GM13977 (cell line): ENCODE measurements at regions not wholly inside any gene's neighbourhood (a gene's known extent, or its start where the extent isn't known, plus 50 kb on each side); places are given as distances from the start of the nearest gene placed in this dataset.

Source experiments
- DNase-seq: peaks from one replicate; pipeline ENCODE4 v3.0.0; 2012; ENCODE audit warnings: low spot score
- in situ Hi-C: fragments of 300-500 bp; cut with MboI; formaldehyde crosslinking; loops from one replicate; pipeline ENCODE4 v1.12.0; 2022; ENCODE audit warnings: low sequenced_read_pairs, low pct_unique_long_range_greater_than_20kb, mixed read lengths, inconsistent platforms; ENCODE audit not compliant: unreplicated experiment
- TF ChIP-seq, protein P1 (sequence below): IDR thresholded peaks from 2 replicates; pipeline ENCODE4 v1.5.1; 2012; ENCODE audit warnings: mild to moderate bottlenecking, control low read depth; ENCODE audit not compliant: insufficient read depth; ENCODE audit errors: extremely low read depth, missing control alignments

DNA sequence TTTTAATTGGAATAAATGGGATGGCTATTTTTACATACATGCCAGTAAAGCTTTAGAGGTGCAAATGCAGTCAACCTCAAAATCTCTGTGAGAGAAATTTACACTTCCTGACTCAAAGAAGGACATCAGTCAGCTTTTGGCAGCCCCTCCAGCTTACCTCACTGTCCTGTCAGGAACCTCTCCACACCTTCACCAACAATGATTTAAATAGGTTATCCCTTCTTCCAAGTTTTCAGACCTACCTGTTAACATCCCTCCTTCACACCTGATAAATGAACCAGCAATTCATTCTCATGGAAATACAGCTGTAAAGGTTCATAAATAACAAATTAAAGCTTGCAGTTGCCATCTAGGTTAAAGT is 286.1 kb downstream of the SHOX2 start:
- DNase-seq = no peak
- in situ Hi-C loops = no loop called here
- TF ChIP-seq, protein P1, sequence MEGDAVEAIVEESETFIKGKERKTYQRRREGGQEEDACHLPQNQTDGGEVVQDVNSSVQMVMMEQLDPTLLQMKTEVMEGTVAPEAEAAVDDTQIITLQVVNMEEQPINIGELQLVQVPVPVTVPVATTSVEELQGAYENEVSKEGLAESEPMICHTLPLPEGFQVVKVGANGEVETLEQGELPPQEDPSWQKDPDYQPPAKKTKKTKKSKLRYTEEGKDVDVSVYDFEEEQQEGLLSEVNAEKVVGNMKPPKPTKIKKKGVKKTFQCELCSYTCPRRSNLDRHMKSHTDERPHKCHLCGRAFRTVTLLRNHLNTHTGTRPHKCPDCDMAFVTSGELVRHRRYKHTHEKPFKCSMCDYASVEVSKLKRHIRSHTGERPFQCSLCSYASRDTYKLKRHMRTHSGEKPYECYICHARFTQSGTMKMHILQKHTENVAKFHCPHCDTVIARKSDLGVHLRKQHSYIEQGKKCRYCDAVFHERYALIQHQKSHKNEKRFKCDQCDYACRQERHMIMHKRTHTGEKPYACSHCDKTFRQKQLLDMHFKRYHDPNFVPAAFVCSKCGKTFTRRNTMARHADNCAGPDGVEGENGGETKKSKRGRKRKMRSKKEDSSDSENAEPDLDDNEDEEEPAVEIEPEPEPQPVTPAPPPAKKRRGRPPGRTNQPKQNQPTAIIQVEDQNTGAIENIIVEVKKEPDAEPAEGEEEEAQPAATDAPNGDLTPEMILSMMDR = no peak

DNA sequence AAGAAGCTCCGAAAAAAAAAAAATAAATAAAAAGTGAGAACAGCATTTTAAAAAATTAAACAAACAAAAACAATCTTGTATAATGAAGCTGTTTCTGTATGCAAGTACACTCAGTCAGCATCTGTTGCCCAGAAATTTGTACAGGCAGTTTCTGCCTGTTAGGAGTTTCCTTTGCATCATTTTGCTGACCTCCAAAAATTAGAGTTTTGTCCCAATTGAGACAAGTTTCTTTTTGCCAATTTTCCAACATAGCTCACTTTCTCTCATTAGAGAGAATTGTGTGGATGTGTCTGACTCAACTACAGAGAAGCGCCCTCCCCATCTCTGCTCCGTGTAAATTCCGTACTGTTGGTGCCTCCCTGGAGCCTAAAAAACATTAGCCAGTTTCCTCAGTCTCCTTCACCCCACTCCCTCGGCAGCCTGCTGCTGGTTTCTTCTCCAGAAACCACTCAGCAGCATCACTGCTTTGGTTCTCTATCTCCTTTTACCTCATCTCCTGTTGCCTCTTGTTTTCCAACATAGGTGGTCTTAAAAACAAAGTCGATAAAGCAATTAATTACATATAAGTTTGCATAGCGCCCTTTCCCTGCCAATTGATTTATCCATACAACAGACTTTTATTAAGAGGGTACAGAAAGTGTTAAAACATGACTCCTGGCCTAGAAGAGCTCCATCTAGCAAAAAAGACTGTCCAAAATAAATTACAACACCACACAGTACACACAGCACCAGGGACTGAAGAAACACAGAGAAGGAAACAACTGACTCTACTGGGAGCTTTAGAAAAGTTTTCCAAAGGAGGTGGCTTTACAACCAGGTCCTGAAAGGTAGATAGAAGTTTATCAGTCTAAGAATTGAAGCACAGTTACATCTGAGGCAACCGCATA is 286.7 kb downstream of the SHOX2 start:
- DNase-seq = no peak
- in situ Hi-C loops = no loop called here
- TF ChIP-seq, protein P1 = no peak

DNA sequence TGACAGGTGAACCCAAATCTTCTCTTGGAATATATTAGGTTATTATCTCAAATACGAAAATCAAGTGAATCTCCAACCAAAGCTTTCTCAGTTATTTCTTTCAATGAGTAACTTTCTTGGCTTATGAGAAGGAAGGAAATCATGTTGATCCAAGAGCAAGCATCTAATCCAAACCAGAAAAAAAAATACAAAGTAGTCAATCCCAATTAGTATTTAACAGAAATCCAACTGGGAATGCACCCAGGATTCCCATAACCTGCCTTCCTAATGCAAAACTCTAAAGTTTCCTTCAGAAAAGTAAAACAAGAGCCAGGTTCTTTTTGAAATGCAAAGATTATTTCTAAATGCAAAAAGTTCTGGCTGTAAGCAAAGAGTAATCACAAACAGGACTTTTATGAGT is 289.3 kb downstream of the SHOX2 start:
- no peak for DNase-seq
- TF ChIP-seq, protein P1 = no peak
- in situ Hi-C loops = no loop called here

DNA sequence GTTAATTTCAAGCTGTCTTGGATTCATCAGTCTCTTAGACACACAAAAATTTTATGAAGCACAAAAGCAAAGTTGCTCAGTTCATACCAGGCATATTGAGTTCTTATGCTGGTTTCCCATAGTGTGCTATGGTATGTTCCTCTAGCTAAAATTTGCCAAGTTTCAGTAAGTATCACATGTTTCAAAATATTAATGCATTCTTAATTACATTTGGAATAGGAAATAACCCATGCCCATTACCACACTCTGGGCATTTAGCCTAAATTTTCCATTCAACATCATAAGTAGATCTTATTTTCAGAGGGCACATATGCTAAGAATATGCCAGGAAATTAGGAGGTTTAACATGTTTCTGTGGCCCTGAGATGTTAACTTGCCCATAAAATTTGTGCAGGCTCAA is 289.9 kb downstream of the SHOX2 start:
- in situ Hi-C loops = no loop called here
- no peak for DNase-seq
- TF ChIP-seq, protein P1 = no peak

DNA sequence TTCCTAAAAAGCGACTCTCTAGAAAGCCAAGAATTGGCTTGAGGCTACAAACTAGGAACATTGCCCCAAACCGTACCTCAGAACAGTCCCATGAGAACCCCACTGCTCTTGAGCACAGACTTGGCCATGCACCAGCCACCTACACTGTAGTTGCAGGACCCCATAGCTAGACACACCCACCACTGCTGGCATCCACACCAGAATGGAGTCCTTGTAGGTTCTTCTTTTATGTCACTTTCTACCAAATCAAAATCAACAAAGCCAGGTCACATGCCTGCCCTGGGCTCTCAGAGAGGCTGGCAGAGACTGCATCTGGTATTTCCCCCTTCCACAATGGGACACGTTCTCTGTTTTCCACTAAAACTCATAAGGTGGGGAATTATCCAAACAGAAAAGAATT is 290.5 kb downstream of the SHOX2 start:
- TF ChIP-seq, protein P1 = no peak

DNA sequence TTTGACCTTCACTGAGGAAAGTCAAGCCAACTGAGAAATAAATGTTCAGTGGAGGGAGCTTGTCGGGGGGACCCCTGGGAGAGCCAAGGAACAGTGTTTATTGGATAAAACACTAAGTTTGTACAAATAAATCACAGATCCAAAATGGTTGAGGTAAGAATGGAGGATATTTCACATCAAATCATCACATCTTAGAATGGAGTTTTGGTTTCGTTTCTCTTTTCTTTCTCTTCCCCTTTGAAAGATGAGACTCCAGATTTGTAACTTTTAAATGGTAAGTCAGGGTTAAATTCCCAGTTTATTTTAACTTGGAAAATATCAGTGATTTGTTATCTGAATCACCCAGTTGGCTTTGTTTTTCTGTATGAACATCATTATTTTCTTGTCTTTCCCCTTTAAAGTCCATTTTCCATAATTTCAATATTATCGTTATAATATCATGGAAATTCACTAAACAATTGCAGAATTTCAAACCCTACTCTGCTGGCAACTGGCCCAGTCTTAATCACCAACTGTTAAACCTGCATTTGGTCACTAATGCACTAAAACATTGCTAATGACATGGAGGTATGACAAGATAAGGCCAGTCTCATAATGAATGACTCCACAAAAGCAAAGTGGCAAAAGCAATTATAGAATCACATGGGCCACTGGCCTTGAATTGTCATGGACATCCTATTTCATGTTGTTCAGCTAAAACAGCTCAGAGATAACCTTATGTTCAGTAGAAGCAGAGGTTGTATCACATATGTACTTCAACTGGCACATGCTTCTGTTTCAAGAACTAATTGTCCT is 295.1 kb downstream of the SHOX2 start:
- in situ Hi-C loops = no loop called here
- DNase-seq = no peak
- TF ChIP-seq, protein P1 = no peak

More for the DNA sequence above, 290.5 kb downstream of the SHOX2 start:
- DNase-seq = no peak
- in situ Hi-C loops = no loop called here
